ENCODE measurements at regions not wholly inside any gene's neighbourhood (a gene's known extent, or its start where the extent isn't known, plus 50 kb on each side); places are given as distances from the start of the nearest gene placed in this dataset.

GRCh38 chr6:140609321-140609720, 1234.9 kb upstream of the CITED2 start:
- Histone ChIP-seq H3K27me3 (ENCODE audit: control insufficient read depth in 2 of 2, insufficient read depth in 2 of 2, low read length in 2 of 2) (no peaks in the 10 kb centered on the region), H3K4me1 (replicated peaks in 1 of 2; ENCODE audit: control insufficient read depth in 2 of 2, insufficient read depth in 2 of 2, low read length in 2 of 2) (no peaks in the 10 kb centered on the region), H3K9me3 (replicated peaks; ENCODE audit: control insufficient read depth, insufficient read depth, low read depth, low read length) (no peaks in the 10 kb centered on the region), H3K27ac (ENCODE audit: extremely low read depth, low read depth, low read length) (no peak overlapping the region), H3K9ac (ENCODE audit: insufficient read depth in 1 of 2, low read depth in 2 of 2, low read length in 2 of 2) (no peak overlapping the region), H3K4me3 (no peak overlapping the region), H3K9me1 (ENCODE audit: control insufficient read depth, insufficient read depth, low read length) (no peaks in the 10 kb centered on the region), H3K4me2 (ENCODE audit: insufficient read depth, low read length) (no peak overlapping the region), H2AFZ (ENCODE audit: low read depth, low read length) (no peak overlapping the region), H3K36me3 (ENCODE audit: control insufficient read depth, insufficient read depth, low read length) (peaks cover 5% of the 10 kb centered on the region; the same call in 1 of the 3 replicates), H4K20me1 (replicated peaks; ENCODE audit: control insufficient read depth, insufficient read depth, low read length) (no peaks in the 10 kb centered on the region), H3K79me2 (ENCODE audit: control insufficient read depth, insufficient read depth, low read length) (no peaks in the 10 kb centered on the region)
- in situ Hi-C loops (cut with MboI), result no loop called here
- CTCF ChIA-PET (ENCODE audit: low intra/inter-chr PET ratio), result no interaction called here
- ATAC-seq (no peak), DNase-seq (ENCODE audit: extremely low read depth in 1 of 4, low spot score in 3 of 4) (no peak), FAIRE-seq (no peak)
- intact Hi-C loops (cut with micrococcal nuclease), result no loop called here
- 32% methylated on average over 3 of the region's 3 CpGs for WGBS (ENCODE audit: insufficient coverage, low coverage, missing lambda C conversion rate)
- POLR2A ChIA-PET, result no interaction called here
- TF ChIP-seq ZFP91 (CRISPR knock-in tag; IDR thresholded peaks at IDR 0.05) (no peak), ZNF134 (CRISPR knock-in tag; conservative IDR thresholded peaks at IDR 0.05) (no peak), GATAD2A (IDR thresholded peaks at IDR 0.05) (no peak), RCOR1 (IDR thresholded peaks at IDR 0.05; ENCODE audit: borderline replicate concordance in 1 of 2, low read depth in 2 of 2, low read length in 2 of 2) (no peak), POLR2A (conservative IDR thresholded peaks at IDR 0.05) (no peak), PHF21A (IDR thresholded peaks at IDR 0.05; ENCODE audit: borderline replicate concordance, low read depth) (no peak), ZNF217 (CRISPR knock-in tag; IDR thresholded peaks at IDR 0.05) (no peak), HES1 (IDR thresholded peaks at IDR 0.05; ENCODE audit: low read depth) (no peak), MYBL2 (IDR thresholded peaks at IDR 0.05; ENCODE audit: low read depth) (no peak), MYBL2 (CRISPR knock-in tag; IDR thresholded peaks at IDR 0.05; ENCODE audit: borderline replicate concordance) (no peak), ETV6 (IDR thresholded peaks at IDR 0.05; ENCODE audit: borderline replicate concordance in 1 of 2, low read depth in 2 of 2, low read length in 1 of 2) (no peak), ETV6 (CRISPR knock-in tag; IDR thresholded peaks at IDR 0.05; ENCODE audit: borderline replicate concordance) (no peak), ATF3 (IDR thresholded peaks at IDR 0.05) (no peak), ATF3 (CRISPR knock-in tag; conservative IDR thresholded peaks at IDR 0.05) (no peak), SNIP1 (IDR thresholded peaks at IDR 0.05; ENCODE audit: low read depth) (no peak), SMARCA4 (IDR thresholded peaks at IDR 0.05) (no peak), ZNF316 (IDR thresholded peaks at IDR 0.05) (no peak), SRF (CRISPR knock-in tag; IDR thresholded peaks at IDR 0.05) (no peak), XRCC3 (IDR thresholded peaks at IDR 0.05) (no peak), KLF1 (tag; IDR thresholded peaks at IDR 0.05) (no peak), ZNF76 (CRISPR knock-in tag; IDR thresholded peaks at IDR 0.05; ENCODE audit: borderline replicate concordance) (no peak), FOXA1 (IDR thresholded peaks at IDR 0.05; ENCODE audit: borderline replicate concordance) (no peak)
- no TSS peak for BruUV-seq (replicated peaks)

Data from K562 (cell line).